GM18517 (cell line): ENCODE measurements at regions not wholly inside any gene's neighbourhood (a gene's known extent, or its start where the extent isn't known, plus 50 kb on each side); places are given as distances from the start of the nearest gene placed in this dataset.
"Not testable (repeated sequence)": the region's sequence is repeated elsewhere in the genome, so short reads cannot be mapped to it uniquely, and the experiment has no call there.

Experiments used
- ATAC-seq: cut with Tn5 transposase; IDR thresholded peaks from one replicate; pipeline ENCODE4 v1.9.1; 2021; ENCODE audit warnings: mild to moderate bottlenecking, moderate library complexity; ENCODE audit not compliant: unreplicated experiment

- ATAC-seq, result not testable (repeated sequence)
Measured at GRCh38 chr11:49817705-49818430, 134.3 kb upstream of the OR4C13 start.

GRCh38 chr11:49823188-49823587 lies 129.0 kb upstream of the OR4C13 start:
- not testable (repeated sequence) for ATAC-seq

- ATAC-seq, result not testable (repeated sequence)
Measured at GRCh38 chr11:49850541-49850940, 101.7 kb upstream of the OR4C13 start.

GRCh38 chr11:49851511-49851910 lies 100.7 kb upstream of the OR4C13 start:
- no peak for ATAC-seq

- ATAC-seq, result no peak
Measured at GRCh38 chr11:49851971-49852389, 100.2 kb upstream of the OR4C13 start.

GRCh38 chr11:49888875-49889274 lies 63.3 kb upstream of the OR4C13 start:
- not testable (repeated sequence) for ATAC-seq

GRCh38 chr11:49891910-49892671 lies 60.1 kb upstream of the OR4C13 start:
- ATAC-seq, result not testable (repeated sequence)

- ATAC-seq, result not testable (repeated sequence)
Measured at GRCh38 chr11:49893442-49893841, 58.7 kb upstream of the OR4C13 start.
